Ovary (tissue), 3 donors: ENCODE measurements at regions not wholly inside any gene's neighbourhood (a gene's known extent, or its start where the extent isn't known, plus 50 kb on each side); places are given as distances from the start of the nearest gene placed in this dataset.

ENCODE experiments used
- EP300 ChIP-seq: sonication (generic); formaldehyde crosslinking; IDR thresholded peaks from one replicate; pipeline ENCODE4 v1.6.1; 2017; ENCODE audit warnings: antibody characterized with exemption
- TF ChIP-seq, protein P1 (sequence below), 3 donors: fragments of 450-650 bp in 2 of 3; fragments of 200-600 bp in 1 of 3; IDR thresholded peaks; one replicate each; pipeline versions ENCODE4 v1.5.1 to v1.8.0; 2016 to 2022; ENCODE audit warnings: antibody characterized with exemption in 3 of 3, mild to moderate bottlenecking in 1 of 3
- donor health status: DM: no; HTN: no; CAD: no.

- TF ChIP-seq, protein P1, sequence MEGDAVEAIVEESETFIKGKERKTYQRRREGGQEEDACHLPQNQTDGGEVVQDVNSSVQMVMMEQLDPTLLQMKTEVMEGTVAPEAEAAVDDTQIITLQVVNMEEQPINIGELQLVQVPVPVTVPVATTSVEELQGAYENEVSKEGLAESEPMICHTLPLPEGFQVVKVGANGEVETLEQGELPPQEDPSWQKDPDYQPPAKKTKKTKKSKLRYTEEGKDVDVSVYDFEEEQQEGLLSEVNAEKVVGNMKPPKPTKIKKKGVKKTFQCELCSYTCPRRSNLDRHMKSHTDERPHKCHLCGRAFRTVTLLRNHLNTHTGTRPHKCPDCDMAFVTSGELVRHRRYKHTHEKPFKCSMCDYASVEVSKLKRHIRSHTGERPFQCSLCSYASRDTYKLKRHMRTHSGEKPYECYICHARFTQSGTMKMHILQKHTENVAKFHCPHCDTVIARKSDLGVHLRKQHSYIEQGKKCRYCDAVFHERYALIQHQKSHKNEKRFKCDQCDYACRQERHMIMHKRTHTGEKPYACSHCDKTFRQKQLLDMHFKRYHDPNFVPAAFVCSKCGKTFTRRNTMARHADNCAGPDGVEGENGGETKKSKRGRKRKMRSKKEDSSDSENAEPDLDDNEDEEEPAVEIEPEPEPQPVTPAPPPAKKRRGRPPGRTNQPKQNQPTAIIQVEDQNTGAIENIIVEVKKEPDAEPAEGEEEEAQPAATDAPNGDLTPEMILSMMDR (IDR thresholded peaks at IDR 0.05), result no peak
- TF ChIP-seq EP300, result no peak
These were observed 283.1 kb downstream of the SMARCA2 start for GRCh38 chr9:2298217-2298616.
